Psoas muscle (tissue), 7 donors: ENCODE measurements at regions not wholly inside any gene's neighbourhood (a gene's known extent, or its start where the extent isn't known, plus 50 kb on each side); places are given as distances from the start of the nearest gene placed in this dataset.
"Not testable (repeated sequence)": the region's sequence is repeated elsewhere in the genome, so short reads cannot be mapped to it uniquely, and the experiment has no call there.

ENCODE experiments used
- ATAC-seq, 4 donors: fragments of 200-7000 bp; cut with Tn5 transposase; one replicate each; pipeline ENCODE4 v1.9.1; 2020; ENCODE audit warnings: moderate library complexity in 3 of 4, mild to moderate bottlenecking in 2 of 4
- DNase-seq, 2 donors: peaks; one replicate each; pipeline ENCODE4 v3.0.0-alpha.2; 2020
- H3K27ac ChIP-seq: fragments of 200-600 bp; one replicate; pipeline ENCODE4 v1.8.0; 2022
- H3K27me3 ChIP-seq, 3 donors: fragments of 200-600 bp in 1 of 3; one replicate each; pipeline versions ENCODE4 v1.6.1 to v1.8.0; 2013 to 2022; ENCODE audit warnings: low read length in 2 of 3, mild to moderate bottlenecking in 2 of 3, moderate library complexity in 1 of 3; ENCODE audit not compliant: insufficient read depth in 3 of 3
- H3K36me3 ChIP-seq, 2 donors: fragments of 200-600 bp in 1 of 2; one replicate each; pipeline versions ENCODE4 v1.6.1 to v1.8.0; 2013 to 2022; ENCODE audit warnings: low read depth in 1 of 2, mild to moderate bottlenecking in 1 of 2, moderate library complexity in 1 of 2; ENCODE audit not compliant: insufficient read depth in 1 of 2
- H3K4me1 ChIP-seq: fragments of 200-600 bp; one replicate; pipeline ENCODE4 v1.8.0; 2022
- H3K4me3 ChIP-seq: fragments of 200-600 bp; one replicate; pipeline ENCODE4 v1.8.0; 2022; ENCODE audit warnings: mild to moderate bottlenecking
- H3K9me3 ChIP-seq: fragments of 200-600 bp; one replicate; pipeline ENCODE4 v1.8.0; 2022
- CTCF ChIP-seq: fragments of 200-600 bp; IDR thresholded peaks from one replicate; pipeline ENCODE4 v1.8.0; 2022; ENCODE audit warnings: antibody characterized with exemption
- WGBS, 3 donors: extraction: QIAGEN DNeasy Blood & Tissue Kit; methylation state at CpG; one replicate each; pipeline versions ENCODE4 v1.1.6 to v1.1.7; 2013; 5-methylcytosine and 5-hydroxymethylcytosine counted together
- intact Hi-C, 2 donors: fragments of 100-400 bp; cut with DNase I; formaldehyde crosslinking; loops; one replicate each; pipeline versions ENCODE4 v1.11.0 to v1.14.2; 2022
- donor health status: healthy with polysubstance abuse.
- donor health status: DM: no; HTN: no; CAD: no; lungs with moderate emphysema.
- donor health status: Bipolar disorder and iron deficiency.
- donor health status: healthy.
- donor health status: DM: yes; HTN: yes; CAD: no.
- donor health status: DM: no; HTN: no; CAD: no.
- donor health status: DM: yes; HTN: yes; CAD: no.

- Histone ChIP-seq H3K9me3 (no peaks in the 10 kb centered on the region), H3K27ac (no peak overlapping the region), H3K4me3 (no peak overlapping the region), H3K27me3 (no peaks in the 10 kb centered on the region), H3K36me3 (no peaks in the 10 kb centered on the region), H3K4me1 (no peaks in the 10 kb centered on the region)
- ATAC-seq (no peak), DNase-seq (no peak)
- WGBS, 3 donors, result 26 to 33% (median 33%) methylated on average over 1 of the region's 1 CpG
- intact Hi-C loops, result loop anchor here (10.0 kb wide), 2 partner anchors 270 to 870 kb away; no protein-coding TSS in a partner anchor
- TF ChIP-seq CTCF, result no peak
Measured at GRCh38 chr3:25844891-25845290, 55.0 kb downstream of the OXSM start.

GRCh38 chr3:25846282-25846681 lies 56.4 kb downstream of the OXSM start:
- no peak for DNase-seq
- H3K4me1 ChIP-seq, result no peaks in the 10 kb centered on the region
- no peak for ATAC-seq
- H3K36me3 ChIP-seq, result no peaks in the 10 kb centered on the region
- 91 to 98% (median 93%) methylated on average over 1 of the region's 1 CpG for WGBS, 3 donors
- no peak overlapping the region for H3K4me3 ChIP-seq
- no peak overlapping the region for H3K27ac ChIP-seq
- TF ChIP-seq CTCF, result no peak
- no peaks in the 10 kb centered on the region for H3K27me3 ChIP-seq
- intact Hi-C loops, result loop anchor here (10.0 kb wide), 2 partner anchors 269 to 869 kb away; no protein-coding TSS in a partner anchor
- no peaks in the 10 kb centered on the region for H3K9me3 ChIP-seq

- no peak for TF ChIP-seq CTCF
- no peak for ATAC-seq
Measured at GRCh38 chr3:25849091-25849490, 59.2 kb downstream of the OXSM start.

GRCh38 chr3:25849641-25850385 lies 59.9 kb downstream of the OXSM start:
- Histone ChIP-seq H3K27ac (no peak overlapping the region), H3K4me3 (no peak overlapping the region), H3K9me3 (no peaks in the 10 kb centered on the region), H3K27me3 (no peaks in the 10 kb centered on the region), H3K36me3 (no peaks in the 10 kb centered on the region), H3K4me1 (no peaks in the 10 kb centered on the region)
- TF ChIP-seq CTCF, result no peak
- DNase-seq (no peak), ATAC-seq (no peak)
- WGBS, 3 donors, result 89 to 91% (median 89%) methylated on average over 7 of the region's 7 CpGs
- intact Hi-C loops, result loop anchor here (10.0 kb wide), 2 partner anchors 265 to 865 kb away; no protein-coding TSS in a partner anchor

More at GRCh38 chr3:25849091-25849490, 59.2 kb downstream of the OXSM start:
- Histone ChIP-seq H3K36me3 (no peaks in the 10 kb centered on the region), H3K4me3 (no peak overlapping the region), H3K4me1 (no peaks in the 10 kb centered on the region), H3K27ac (no peak overlapping the region), H3K9me3 (no peaks in the 10 kb centered on the region), H3K27me3 (no peaks in the 10 kb centered on the region)
- 92 to 95% (median 94%) methylated on average over 6 of the region's 6 CpGs for WGBS, 3 donors
- DNase-seq, result no peak
- intact Hi-C loops, result loop anchor here (10.0 kb wide), 2 partner anchors 266 to 866 kb away; no protein-coding TSS in a partner anchor

- ATAC-seq, intact Hi-C loops: not testable (repeated sequence)
- 95 to 97% (median 97%) methylated on average over 14 to 21 of the region's 21 CpGs for WGBS, 3 donors
Measured at GRCh38 chr3:25851693-25852259, 61.9 kb downstream of the OXSM start.

More at GRCh38 chr3:25851693-25852259, 61.9 kb downstream of the OXSM start:
- H3K4me1 ChIP-seq, H3K27me3 ChIP-seq, H3K9me3 ChIP-seq, DNase-seq, H3K4me3 ChIP-seq, H3K27ac ChIP-seq, H3K36me3 ChIP-seq: not testable (repeated sequence)
